ENCODE measurements at regions not wholly inside any gene's neighbourhood (a gene's known extent, or its start where the extent isn't known, plus 50 kb on each side); places are given as distances from the start of the nearest gene placed in this dataset.

- DNase-seq = no peak
These were observed 80.8 kb upstream of the ZNF507 start for GRCh38 chr19:32264568-32264967.

GRCh38 chr19:32265995-32266394 lies 79.4 kb upstream of the ZNF507 start:
- DNase-seq = no peak

- DNase-seq = no peak
These were observed 79.0 kb upstream of the ZNF507 start for GRCh38 chr19:32266460-32266859.

- DNase-seq = no peak
These were observed 77.0 kb upstream of the ZNF507 start for GRCh38 chr19:32268381-32268780.

- no peak for DNase-seq
These were observed 75.6 kb upstream of the ZNF507 start for GRCh38 chr19:32269831-32270230.

- no peak for DNase-seq
These were observed 71.9 kb upstream of the ZNF507 start for GRCh38 chr19:32273483-32273882.

- no peak for DNase-seq
These were observed 58.3 kb upstream of the ZNF507 start for GRCh38 chr19:32287086-32287485.

- no peak for DNase-seq
These were observed 57.6 kb upstream of the ZNF507 start for GRCh38 chr19:32287811-32288227.

- DNase-seq = no peak
These were observed 55.7 kb upstream of the ZNF507 start for GRCh38 chr19:32289566-32290210.

GRCh38 chr19:32291876-32292275 lies 53.5 kb upstream of the ZNF507 start:
- DNase-seq = no peak

- no peak for DNase-seq
These were observed 50.5 kb upstream of the ZNF507 start for GRCh38 chr19:32294871-32295438.
